HG02870 (cell line): ENCODE measurements at regions not wholly inside any gene's neighbourhood (a gene's known extent, or its start where the extent isn't known, plus 50 kb on each side); places are given as distances from the start of the nearest gene placed in this dataset.

Experiments used
- ATAC-seq: cut with Tn5 transposase; IDR thresholded peaks from one replicate; pipeline ENCODE4 v1.9.1; 2021; ENCODE audit warnings: mild to moderate bottlenecking, moderate library complexity; ENCODE audit not compliant: unreplicated experiment

DNA sequence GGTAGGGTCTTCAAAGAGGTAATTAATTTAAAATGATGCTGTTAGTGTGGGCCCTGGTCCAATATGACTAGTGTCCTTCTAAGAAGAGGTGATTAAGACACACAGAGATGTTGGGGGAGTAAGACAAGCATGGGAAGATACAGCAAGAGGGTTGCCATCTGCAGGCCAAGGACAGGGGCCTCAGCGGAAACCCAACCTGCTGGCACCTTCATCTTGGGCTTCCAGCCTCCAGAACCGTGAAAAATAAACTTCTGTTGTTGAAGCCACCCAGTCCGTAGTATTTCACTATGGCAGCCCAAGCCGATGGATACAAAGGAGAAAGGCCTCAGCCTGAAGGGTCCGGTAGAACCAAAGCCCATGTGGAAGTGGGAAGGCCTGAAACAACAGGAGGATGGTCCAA, 161.7 kb upstream of the UBE2E1 start:
- no peak for ATAC-seq

GRCh38 chr3:23644676-23645075, 161.1 kb upstream of the UBE2E1 start:
- no peak for ATAC-seq

GRCh38 chr3:23645533-23646183, 160.1 kb upstream of the UBE2E1 start:
- ATAC-seq: no peak

DNA sequence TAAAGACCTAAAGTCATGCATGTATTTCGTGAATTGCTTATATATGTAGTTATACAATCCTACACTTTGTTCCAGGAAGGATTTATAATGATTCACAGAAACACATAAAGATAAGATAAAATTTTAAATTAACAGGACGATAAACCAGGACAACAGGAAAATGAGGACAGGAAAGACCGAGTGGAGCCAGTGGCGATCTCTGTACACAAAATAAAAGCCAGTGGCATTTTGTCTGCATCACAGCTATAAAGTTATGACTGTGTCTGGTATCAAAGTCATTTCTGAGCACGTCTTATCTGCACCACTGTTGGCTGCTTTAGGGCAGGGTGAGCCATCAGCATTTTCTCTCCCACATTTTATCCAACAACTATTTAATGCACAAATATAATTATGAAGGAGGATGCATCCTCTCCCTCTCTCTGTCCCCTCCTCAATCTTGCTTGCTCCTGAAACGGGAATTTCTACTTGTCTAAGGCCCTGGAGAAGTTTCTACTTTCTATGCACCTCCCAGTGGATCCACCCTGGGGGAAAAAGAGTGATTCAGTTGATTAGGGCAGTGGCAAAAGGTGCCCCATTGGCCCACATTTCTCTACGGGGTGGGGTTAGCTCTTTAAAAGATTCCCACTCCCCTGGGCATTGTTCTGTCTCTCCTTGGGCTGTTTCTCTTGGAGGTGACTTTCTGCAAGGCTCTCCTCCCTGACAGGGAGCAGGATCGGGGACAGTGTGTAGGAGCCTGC, 159.4 kb upstream of the UBE2E1 start:
- no peak for ATAC-seq

DNA sequence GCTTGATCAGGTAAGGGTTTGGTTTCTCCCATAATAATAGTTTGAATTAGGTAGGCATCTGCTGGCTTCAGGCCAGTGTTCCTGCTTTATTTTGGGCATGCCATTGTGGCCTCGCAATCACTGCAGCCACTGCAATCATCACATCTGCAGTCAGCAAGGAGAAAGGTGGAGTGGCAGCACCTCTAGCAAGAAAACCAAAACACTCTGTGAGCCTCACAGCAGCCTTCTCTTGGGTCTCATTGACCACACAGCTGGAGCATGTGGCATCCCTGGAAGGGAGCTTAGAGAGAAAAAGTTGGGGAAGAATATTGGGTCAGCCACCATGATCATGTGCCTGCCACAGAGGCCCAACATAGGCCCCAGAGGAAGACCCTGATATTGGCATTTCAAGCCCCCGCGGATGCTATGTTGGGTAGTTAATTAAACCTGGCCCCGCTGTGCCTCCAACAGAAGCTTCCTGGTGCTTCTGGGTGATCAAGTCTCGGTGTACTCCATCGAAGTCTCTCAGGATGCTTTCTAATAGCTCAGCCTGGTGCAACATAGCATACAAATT, 158.0 kb upstream of the UBE2E1 start:
- ATAC-seq: no peak

- ATAC-seq: no peak
Observed at GRCh38 chr3:23648326-23648995, 157.3 kb upstream of the UBE2E1 start.

- no peak for ATAC-seq
Observed at GRCh38 chr3:23648996-23649395, 156.8 kb upstream of the UBE2E1 start.

DNA sequence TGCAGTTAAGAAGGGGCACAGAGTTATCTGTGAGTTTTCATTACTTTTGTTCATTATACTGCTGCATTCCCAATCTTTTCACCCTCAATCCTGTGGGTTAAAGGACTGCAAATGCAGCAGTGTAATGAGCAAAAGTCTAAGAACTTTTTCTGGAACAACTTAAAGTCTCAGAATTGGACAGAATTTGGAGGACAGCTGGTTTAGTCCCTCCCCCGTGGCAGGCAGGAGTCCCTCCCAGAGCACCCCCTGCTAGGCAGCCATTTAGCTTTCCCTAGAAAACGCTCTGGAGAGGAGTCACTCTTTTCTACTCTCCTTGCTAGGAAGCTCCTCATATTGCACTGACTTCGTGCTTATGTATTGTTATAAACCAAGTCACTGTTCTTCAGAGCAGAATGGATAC, 156.3 kb upstream of the UBE2E1 start:
- ATAC-seq: no peak

DNA sequence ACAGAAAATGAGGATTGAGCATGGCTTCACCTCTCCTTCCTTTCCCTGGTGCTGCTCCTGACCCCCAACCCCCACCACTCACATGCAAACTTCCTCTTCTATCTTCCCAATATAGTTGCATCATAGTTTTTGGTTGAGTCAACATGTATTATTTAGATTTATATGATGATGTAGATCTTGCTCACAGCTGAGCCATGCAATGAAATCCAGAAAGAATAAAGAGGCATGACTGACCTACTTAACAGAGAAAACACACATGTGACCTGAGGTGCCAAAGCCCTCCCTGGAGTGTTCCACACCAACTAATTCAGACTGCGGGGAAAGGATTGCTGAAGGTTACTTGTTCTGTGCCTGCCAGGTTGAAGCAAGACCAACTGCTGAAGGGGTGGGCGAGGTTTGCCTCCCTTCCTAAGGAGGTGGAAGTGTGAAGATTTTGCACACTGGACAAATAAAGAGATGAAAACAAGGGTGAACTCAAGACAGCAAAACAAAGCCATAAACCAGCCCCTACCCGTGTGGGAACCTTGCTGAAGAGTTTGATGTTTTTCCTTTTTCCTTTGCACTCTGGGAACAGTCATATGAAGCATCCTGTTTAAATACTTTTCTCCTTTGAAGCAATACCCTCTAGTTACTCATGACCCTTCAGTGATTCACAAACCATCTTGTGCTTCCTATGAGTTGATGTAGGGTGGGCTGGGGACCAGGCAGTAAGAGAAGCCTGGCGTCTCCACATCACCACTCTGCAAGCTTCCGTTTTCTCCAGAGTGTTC, 155.2 kb upstream of the UBE2E1 start:
- no peak for ATAC-seq

DNA sequence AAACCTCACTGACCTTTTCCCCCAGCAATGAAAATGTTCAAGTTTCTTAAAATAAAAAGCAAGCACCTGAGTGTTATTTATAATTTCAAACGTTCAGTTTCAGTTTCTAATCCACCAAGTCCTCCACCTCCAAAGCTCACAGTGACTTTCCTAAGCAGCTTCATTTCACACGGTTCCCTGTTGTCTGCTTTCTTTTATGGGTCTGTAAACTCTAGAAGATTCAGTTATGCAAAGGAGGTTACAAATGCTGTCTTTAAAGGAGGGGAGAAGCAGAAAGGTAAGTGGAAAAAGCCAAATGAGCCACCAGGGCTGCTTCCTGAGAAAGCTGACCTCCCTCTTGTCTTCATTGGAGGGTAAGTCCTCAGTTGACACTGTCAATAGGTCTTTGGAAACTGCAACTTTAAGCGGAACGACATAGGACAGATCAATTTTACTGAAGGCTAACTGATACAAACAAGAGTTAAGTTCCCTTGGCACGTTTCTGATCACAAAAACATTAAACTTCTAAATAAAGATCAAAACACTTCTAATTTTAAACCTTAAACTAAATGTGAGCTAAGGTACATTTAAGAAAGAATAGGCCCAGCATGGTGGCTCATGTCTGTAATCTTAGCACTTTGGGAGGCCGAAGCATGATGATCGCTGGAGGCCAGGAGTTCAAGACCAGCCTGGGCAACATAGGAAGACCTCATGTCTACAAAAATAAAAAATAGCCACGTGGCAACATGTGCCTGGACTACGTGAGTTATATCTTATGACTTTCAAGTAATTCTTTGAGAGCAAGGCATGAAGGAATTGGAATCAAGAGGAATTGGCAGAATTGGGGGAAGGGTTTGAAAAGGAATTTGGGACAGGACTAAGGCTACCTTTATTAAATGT, 151.9 kb upstream of the UBE2E1 start:
- ATAC-seq: peak; percentile 84

GRCh38 chr3:23654571-23654970, 151.2 kb upstream of the UBE2E1 start:
- ATAC-seq: peak; percentile 40

DNA sequence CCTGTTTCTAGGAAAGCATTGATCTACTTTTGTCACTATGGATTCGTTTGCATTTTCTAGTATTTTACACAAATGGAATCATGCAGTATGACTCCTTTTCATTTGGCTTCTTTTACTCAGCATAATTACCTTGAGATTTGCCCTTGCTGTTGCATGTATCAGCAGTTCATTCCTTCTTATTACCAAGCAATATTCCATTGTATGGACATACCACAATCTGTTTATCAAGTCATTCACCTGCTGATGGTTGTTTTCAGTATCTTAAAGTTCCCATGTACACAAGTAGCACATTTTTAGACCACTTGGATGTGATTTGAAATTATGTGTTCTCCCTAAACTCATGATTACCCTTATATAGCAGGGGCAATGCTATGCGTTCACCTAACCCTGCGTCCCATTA, 150.0 kb upstream of the UBE2E1 start:
- ATAC-seq: no peak

DNA sequence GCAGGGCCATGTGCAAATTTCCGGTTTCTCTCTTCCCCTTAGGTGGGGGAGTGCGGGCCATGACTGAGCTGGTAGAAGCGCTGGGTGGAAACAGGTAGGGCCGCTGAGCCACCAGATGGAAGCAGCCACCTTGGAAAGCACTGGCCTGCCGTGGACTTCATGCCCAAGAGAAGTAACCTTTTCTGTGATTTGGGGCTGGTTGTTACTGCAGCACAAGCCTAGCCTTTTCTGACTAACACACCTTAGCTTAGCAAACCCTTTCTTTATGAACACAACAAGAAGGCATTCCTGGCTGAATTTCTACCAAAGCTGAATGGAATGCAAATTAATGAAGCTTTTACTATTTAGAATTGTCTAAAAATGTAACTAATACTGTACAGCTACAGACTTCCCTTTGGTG, 149.6 kb upstream of the UBE2E1 start:
- no peak for ATAC-seq

- ATAC-seq: no peak
Observed at GRCh38 chr3:23656821-23657220, 148.9 kb upstream of the UBE2E1 start.

DNA sequence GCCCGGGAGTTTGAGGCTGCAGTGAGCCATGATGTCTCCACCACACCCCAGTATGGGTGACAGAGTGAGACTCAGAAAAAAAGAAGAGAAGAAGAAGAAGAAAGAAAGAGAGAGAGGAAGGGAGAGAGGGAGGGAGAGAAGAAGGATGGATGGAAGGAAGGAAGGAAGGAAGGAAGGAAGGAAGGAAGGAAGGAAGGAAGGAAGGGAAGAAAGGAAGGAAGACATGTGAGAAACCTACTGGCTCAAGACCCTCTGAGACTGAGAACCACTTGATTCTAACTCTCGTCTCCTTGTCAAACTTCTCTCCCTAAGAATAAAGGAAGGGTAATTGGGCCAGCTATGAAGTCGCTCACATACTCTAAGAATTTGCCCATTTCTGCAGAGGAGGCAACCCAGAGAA, 148.1 kb upstream of the UBE2E1 start:
- ATAC-seq: no peak

DNA sequence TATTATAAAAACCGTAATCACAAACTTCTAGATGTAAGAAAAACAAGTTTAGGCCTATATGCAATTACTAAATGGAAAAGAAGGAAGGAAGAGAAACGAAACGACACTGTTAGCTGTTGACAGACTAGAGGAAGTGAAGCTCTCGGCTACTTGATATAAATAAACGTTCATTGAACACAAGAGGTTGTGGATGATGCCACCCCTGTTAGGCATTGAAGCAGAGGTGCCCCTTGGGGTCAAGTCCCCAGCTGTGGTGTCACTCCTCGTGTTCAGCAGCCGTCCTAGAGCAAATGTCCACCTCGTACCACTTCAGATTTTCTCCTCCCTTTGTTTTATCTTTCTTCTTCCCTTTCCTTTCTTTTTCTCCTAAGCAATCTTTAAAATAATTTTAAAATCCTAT, 146.5 kb upstream of the UBE2E1 start:
- peak; percentile 39 for ATAC-seq

GRCh38 chr3:23659840-23660430, 145.8 kb upstream of the UBE2E1 start:
- ATAC-seq: no peak

GRCh38 chr3:23662079-23662617, 143.6 kb upstream of the UBE2E1 start:
- ATAC-seq: no peak

DNA sequence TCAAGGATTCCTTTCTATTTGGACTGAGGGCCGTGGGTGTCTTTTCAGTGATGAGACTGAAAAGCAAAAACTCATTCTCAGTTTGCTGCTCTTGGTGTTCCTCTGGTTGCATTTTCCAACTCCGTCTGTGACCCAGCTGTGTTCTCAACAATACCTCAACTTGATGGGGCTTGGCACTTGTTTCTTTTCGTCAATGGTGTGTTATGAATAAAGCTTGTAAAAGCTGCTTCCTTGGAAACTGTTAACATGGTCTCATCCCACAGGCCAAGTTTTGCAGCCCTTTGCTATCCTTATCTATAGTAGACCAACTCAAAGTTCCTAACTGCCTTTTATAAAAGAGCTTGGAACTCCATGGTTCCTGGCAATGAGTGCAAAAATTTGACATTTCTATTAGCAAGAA, 142.5 kb upstream of the UBE2E1 start:
- no peak for ATAC-seq
